PC-9 (cell line): ENCODE measurements at regions not wholly inside any gene's neighbourhood (a gene's known extent, or its start where the extent isn't known, plus 50 kb on each side); places are given as distances from the start of the nearest gene placed in this dataset.

Experiments used
- EZH2 ChIP-seq: fragments of 200-600 bp; sonication (generic); IDR thresholded peaks from 2 replicates; pipeline ENCODE4 v1.8.0; 2017; ENCODE audit warnings: antibody characterized with exemption, low read depth
- TF ChIP-seq, protein P1 (sequence below): fragments of 200-600 bp; sonication (generic); conservative IDR thresholded peaks from 2 replicates; pipeline ENCODE4 v1.6.1; 2017; ENCODE audit warnings: mixed run types, antibody characterized with exemption, mild to moderate bottlenecking, moderate library complexity

DNA sequence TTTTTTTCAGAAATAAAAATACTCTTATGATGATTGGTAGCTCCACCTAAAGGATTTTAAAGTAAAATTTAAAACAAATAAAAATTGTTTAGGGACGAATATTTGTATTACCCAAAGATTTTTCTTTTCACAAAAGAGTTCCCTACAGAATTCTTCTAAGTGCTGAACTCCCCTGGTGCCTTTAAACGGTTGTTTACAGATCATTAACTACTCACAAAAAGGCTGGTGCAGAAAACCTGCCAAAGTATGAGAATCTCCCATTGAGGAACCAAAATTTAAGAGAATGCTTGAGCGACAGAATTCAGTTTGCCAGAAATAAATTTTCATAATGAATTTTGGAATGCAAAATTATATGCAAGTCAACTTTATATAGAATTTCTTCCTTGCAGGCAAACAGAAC, 497.8 kb upstream of the NR2F2 start:
- TF ChIP-seq, protein P1, sequence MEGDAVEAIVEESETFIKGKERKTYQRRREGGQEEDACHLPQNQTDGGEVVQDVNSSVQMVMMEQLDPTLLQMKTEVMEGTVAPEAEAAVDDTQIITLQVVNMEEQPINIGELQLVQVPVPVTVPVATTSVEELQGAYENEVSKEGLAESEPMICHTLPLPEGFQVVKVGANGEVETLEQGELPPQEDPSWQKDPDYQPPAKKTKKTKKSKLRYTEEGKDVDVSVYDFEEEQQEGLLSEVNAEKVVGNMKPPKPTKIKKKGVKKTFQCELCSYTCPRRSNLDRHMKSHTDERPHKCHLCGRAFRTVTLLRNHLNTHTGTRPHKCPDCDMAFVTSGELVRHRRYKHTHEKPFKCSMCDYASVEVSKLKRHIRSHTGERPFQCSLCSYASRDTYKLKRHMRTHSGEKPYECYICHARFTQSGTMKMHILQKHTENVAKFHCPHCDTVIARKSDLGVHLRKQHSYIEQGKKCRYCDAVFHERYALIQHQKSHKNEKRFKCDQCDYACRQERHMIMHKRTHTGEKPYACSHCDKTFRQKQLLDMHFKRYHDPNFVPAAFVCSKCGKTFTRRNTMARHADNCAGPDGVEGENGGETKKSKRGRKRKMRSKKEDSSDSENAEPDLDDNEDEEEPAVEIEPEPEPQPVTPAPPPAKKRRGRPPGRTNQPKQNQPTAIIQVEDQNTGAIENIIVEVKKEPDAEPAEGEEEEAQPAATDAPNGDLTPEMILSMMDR: no peak
- TF ChIP-seq EZH2: no peak
